SK-N-SH treated with all-trans-retinoic acid at 6 μM for 48 hours (cell line): ENCODE measurements at regions not wholly inside any gene's neighbourhood (a gene's known extent, or its start where the extent isn't known, plus 50 kb on each side); places are given as distances from the start of the nearest gene placed in this dataset.

Experiments used
- BACH2 ChIP-seq: fragments of 250-450 bp; sonication (Bioruptor Pico); IDR thresholded peaks from 2 replicates; pipeline ENCODE4 v1.9.0; 2021; ENCODE audit warnings: mild to moderate bottlenecking, borderline replicate concordance
- SNAI2 ChIP-seq: fragments of 250-450 bp; sonication (Bioruptor Pico); IDR thresholded peaks from 2 replicates; pipeline ENCODE4 v1.5.0; 2020; ENCODE audit warnings: mild to moderate bottlenecking, moderate library complexity
- TCF4 ChIP-seq: fragments of 250-450 bp; sonication (Bioruptor Pico); IDR thresholded peaks from 2 replicates; pipeline ENCODE4 v1.8.0; 2021; ENCODE audit warnings: mild to moderate bottlenecking, moderate library complexity, borderline replicate concordance
- ZC3H10 ChIP-seq: fragments of 250-450 bp; sonication (Bioruptor Pico); IDR thresholded peaks from 2 replicates; pipeline ENCODE4 v1.5.1; 2021; ENCODE audit warnings: mild to moderate bottlenecking, moderate library complexity
- ZNF70 ChIP-seq: fragments of 450-650 bp; formaldehyde crosslinking; IDR thresholded peaks from 2 replicates; pipeline ENCODE4 v1.5.0; 2020; ENCODE audit warnings: mild to moderate bottlenecking, moderate library complexity
- ZNF8 ChIP-seq: fragments of 450-650 bp; formaldehyde crosslinking; IDR thresholded peaks from 2 replicates; pipeline ENCODE4 v1.5.0; 2020; ENCODE audit warnings: mild to moderate bottlenecking, moderate library complexity

- TF ChIP-seq TCF4 (CRISPR knock-in tag) (no peak), ZNF8 (CRISPR knock-in tag) (no peak), BACH2 (CRISPR knock-in tag) (no peak), ZC3H10 (CRISPR knock-in tag) (no peak), SNAI2 (no peak), ZNF70 (CRISPR knock-in tag) (no peak)
Observed at GRCh38 chr19:29396925-29397324, 128.9 kb upstream of the VSTM2B start.
